ENCODE measurements at regions not wholly inside any gene's neighbourhood (a gene's known extent, or its start where the extent isn't known, plus 50 kb on each side); places are given as distances from the start of the nearest gene placed in this dataset.

- no peak for TF ChIP-seq CTCF (IDR thresholded peaks at IDR 0.05; ENCODE audit: control insufficient read depth, extremely low read depth, insufficient read depth)
- no peak for DNase-seq (ENCODE audit: low read depth)
- H3K4me3 ChIP-seq (ENCODE audit: low read depth, low read length): no peak overlapping the region
Observed at GRCh38 chr5:136717917-136718316, 352.6 kb upstream of the TRPC7 start.

- no peak for DNase-seq (ENCODE audit: low read depth)
- no peak overlapping the region for H3K4me3 ChIP-seq (ENCODE audit: low read depth, low read length)
- no peak for TF ChIP-seq CTCF (IDR thresholded peaks at IDR 0.05; ENCODE audit: control insufficient read depth, extremely low read depth, insufficient read depth)
Observed at GRCh38 chr5:136714286-136714685, 348.9 kb upstream of the TRPC7 start.

GRCh38 chr5:136712628-136713027 lies 347.3 kb upstream of the TRPC7 start:
- DNase-seq (ENCODE audit: low read depth): no peak
- no peak overlapping the region for H3K4me3 ChIP-seq (ENCODE audit: low read depth, low read length)
- no peak for TF ChIP-seq CTCF (IDR thresholded peaks at IDR 0.05; ENCODE audit: control insufficient read depth, extremely low read depth, insufficient read depth)

- DNase-seq (ENCODE audit: low read depth): no peak
- H3K4me3 ChIP-seq (ENCODE audit: low read depth, low read length): no peak overlapping the region
- no peak for TF ChIP-seq CTCF (IDR thresholded peaks at IDR 0.05; ENCODE audit: control insufficient read depth, extremely low read depth, insufficient read depth)
Observed at GRCh38 chr5:136710834-136711233, 345.5 kb upstream of the TRPC7 start.

- no peak for DNase-seq (ENCODE audit: low read depth)
- no peak overlapping the region for H3K4me3 ChIP-seq (ENCODE audit: low read depth, low read length)
- TF ChIP-seq CTCF (IDR thresholded peaks at IDR 0.05; ENCODE audit: control insufficient read depth, extremely low read depth, insufficient read depth): no peak
Observed at GRCh38 chr5:136703706-136704105, 338.4 kb upstream of the TRPC7 start.

GRCh38 chr5:136703036-136703435 lies 337.7 kb upstream of the TRPC7 start:
- H3K4me3 ChIP-seq (ENCODE audit: low read depth, low read length): no peak overlapping the region
- DNase-seq (ENCODE audit: low read depth): no peak
- no peak for TF ChIP-seq CTCF (IDR thresholded peaks at IDR 0.05; ENCODE audit: control insufficient read depth, extremely low read depth, insufficient read depth)

- no peak for DNase-seq (ENCODE audit: low read depth)
- H3K4me3 ChIP-seq (ENCODE audit: low read depth, low read length): no peak overlapping the region
- no peak for TF ChIP-seq CTCF (IDR thresholded peaks at IDR 0.05; ENCODE audit: control insufficient read depth, extremely low read depth, insufficient read depth)
Observed at GRCh38 chr5:136701191-136701590, 335.8 kb upstream of the TRPC7 start.

All from LNCaP clone FGC (cell line).